ENCODE measurements at regions not wholly inside any gene's neighbourhood (a gene's known extent, or its start where the extent isn't known, plus 50 kb on each side); places are given as distances from the start of the nearest gene placed in this dataset.

DNA sequence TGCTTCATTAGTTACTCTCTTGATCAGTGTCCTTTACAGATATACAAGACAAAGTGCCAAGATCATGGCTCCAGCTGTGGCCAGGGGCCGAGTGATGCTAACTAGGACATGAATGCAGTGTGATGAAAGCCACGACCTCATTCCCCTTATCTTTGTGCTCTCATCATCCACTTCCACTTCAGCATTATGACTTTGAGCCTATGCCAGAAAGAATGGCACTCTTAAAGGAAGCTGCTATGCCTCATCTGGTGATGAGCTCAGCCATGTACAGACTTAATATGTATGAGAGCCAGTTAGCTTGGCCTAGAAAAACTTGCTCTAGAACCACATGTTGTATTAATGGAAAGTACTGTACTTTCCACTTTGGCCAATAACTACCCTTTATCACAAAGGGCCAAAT lies 179.1 kb downstream of the TOX3 start:
- no peak for TF ChIP-seq POLR2A (IDR thresholded peaks at IDR 0.05)
- TF ChIP-seq, protein P1, sequence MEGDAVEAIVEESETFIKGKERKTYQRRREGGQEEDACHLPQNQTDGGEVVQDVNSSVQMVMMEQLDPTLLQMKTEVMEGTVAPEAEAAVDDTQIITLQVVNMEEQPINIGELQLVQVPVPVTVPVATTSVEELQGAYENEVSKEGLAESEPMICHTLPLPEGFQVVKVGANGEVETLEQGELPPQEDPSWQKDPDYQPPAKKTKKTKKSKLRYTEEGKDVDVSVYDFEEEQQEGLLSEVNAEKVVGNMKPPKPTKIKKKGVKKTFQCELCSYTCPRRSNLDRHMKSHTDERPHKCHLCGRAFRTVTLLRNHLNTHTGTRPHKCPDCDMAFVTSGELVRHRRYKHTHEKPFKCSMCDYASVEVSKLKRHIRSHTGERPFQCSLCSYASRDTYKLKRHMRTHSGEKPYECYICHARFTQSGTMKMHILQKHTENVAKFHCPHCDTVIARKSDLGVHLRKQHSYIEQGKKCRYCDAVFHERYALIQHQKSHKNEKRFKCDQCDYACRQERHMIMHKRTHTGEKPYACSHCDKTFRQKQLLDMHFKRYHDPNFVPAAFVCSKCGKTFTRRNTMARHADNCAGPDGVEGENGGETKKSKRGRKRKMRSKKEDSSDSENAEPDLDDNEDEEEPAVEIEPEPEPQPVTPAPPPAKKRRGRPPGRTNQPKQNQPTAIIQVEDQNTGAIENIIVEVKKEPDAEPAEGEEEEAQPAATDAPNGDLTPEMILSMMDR (IDR thresholded peaks at IDR 0.05) = no peak
- TF ChIP-seq POLR2AphosphoS5 (IDR thresholded peaks at IDR 0.05) = no peak

All from breast epithelium (tissue), 3 donors.